IMR-90 (cell line): ENCODE measurements at regions not wholly inside any gene's neighbourhood (a gene's known extent, or its start where the extent isn't known, plus 50 kb on each side); places are given as distances from the start of the nearest gene placed in this dataset.

Experiments
- ATAC-seq: fragments of 200-7000 bp; cut with Tn5 transposase; 2 replicates; pipeline ENCODE4 v1.9.1; 2020; ENCODE audit warnings: low read depth, mild to moderate bottlenecking, moderate library complexity
- BruUV-seq: library from RNA; stranded (reverse); fragments of 400-500 nt; replicated peaks from 2 replicates; lab custom pipeline; 2021; lab: Mats Ljungman, UMichigan
- CTCF ChIA-PET: fragments of 300-600 bp; formaldehyde crosslinking; extraction: SDS; loops from one replicate; lab custom pipeline; 2021; ENCODE audit warnings: antibody characterized with exemption; lab: Yijun Ruan, JAX
- POLR2A ChIA-PET: fragments of 300-600 bp; sonication (Branson Sonifier 250); formaldehyde crosslinking; loops from one replicate; lab custom pipeline; 2022; ENCODE audit warnings: antibody characterized with exemption; ENCODE audit not compliant: unreplicated experiment; lab: Charles Lee
- DNase-seq: peaks from one replicate; pipeline ENCODE4 v3.0.0; 2013
- H2AFZ ChIP-seq: replicated peaks from 2 replicates; pipeline ENCODE3; 2013; ENCODE audit warnings: low read length, mild to moderate bottlenecking; ENCODE audit not compliant: poor library complexity
- H2AK5ac ChIP-seq: 2 replicates; pipeline ENCODE4 v1.6.1; 2013; ENCODE audit warnings: low read depth, low read length, inconsistent platforms
- H2AK9ac ChIP-seq: replicated peaks from 2 replicates; pipeline ENCODE3; 2013; ENCODE audit warnings: mild to moderate bottlenecking, low read depth, low read length, moderate library complexity; ENCODE audit not compliant: poor library complexity
- H2BK120ac ChIP-seq: 2 replicates; pipeline ENCODE4 v1.6.1; 2013; ENCODE audit warnings: low read depth, low read length, inconsistent platforms
- H2BK15ac ChIP-seq: 3 replicates; pipeline ENCODE4 v1.6.1; 2013; ENCODE audit warnings: low read depth, low read length, inconsistent platforms
- H2BK20ac ChIP-seq: 2 replicates; pipeline ENCODE4 v1.6.1; 2013; ENCODE audit warnings: low read depth, mild to moderate bottlenecking, inconsistent platforms, low read length, moderate library complexity
- H2BK5ac ChIP-seq: 2 replicates; pipeline ENCODE4 v1.6.1; 2013; ENCODE audit warnings: mild to moderate bottlenecking, low read depth, low read length, inconsistent platforms; ENCODE audit not compliant: poor library complexity, severe bottlenecking
- H3K14ac ChIP-seq: replicated peaks from 2 replicates; pipeline ENCODE4 v1.6.1; 2013; ENCODE audit warnings: low read depth, low read length, inconsistent platforms
- H3K18ac ChIP-seq: 2 replicates; pipeline ENCODE4 v1.6.1; 2013; ENCODE audit warnings: low read depth, low read length, control low read depth
- H3K23ac ChIP-seq: 2 replicates; pipeline ENCODE4 v1.6.1; 2013; ENCODE audit warnings: low read depth, low read length, inconsistent platforms
- H3K27ac ChIP-seq: 2 replicates; pipeline ENCODE4 v1.5.1; 2013; ENCODE audit warnings: mild to moderate bottlenecking, control low read depth, low read length; ENCODE audit not compliant: insufficient read depth
- H3K27me3 ChIP-seq: 2 replicates; pipeline ENCODE4 v1.6.1; 2013; ENCODE audit warnings: low read length; ENCODE audit not compliant: control insufficient read depth, insufficient read depth
- H3K36me3 ChIP-seq: 2 replicates; pipeline ENCODE4 v1.6.1; 2013; ENCODE audit warnings: low read length, mixed read lengths; ENCODE audit not compliant: control insufficient read depth, insufficient read depth
- H3K4ac ChIP-seq: 2 replicates; pipeline ENCODE4 v1.6.1; 2013; ENCODE audit warnings: low read depth, low read length, inconsistent platforms
- H3K4me1 ChIP-seq: 2 replicates; pipeline ENCODE4 v1.6.1; 2013; ENCODE audit warnings: low read length, mixed read lengths; ENCODE audit not compliant: control insufficient read depth, insufficient read depth
- H3K4me2 ChIP-seq: 2 replicates; pipeline ENCODE4 v1.6.1; 2013; ENCODE audit warnings: low read depth, mild to moderate bottlenecking, control low read depth, low read length, moderate library complexity
- H3K4me3 ChIP-seq: 2 replicates; pipeline ENCODE4 v1.5.1; 2013; ENCODE audit warnings: low read depth, mild to moderate bottlenecking, control low read depth, low read length, moderate library complexity; ENCODE audit not compliant: insufficient read depth
- H3K56ac ChIP-seq: 2 replicates; pipeline ENCODE4 v1.6.1; 2013; ENCODE audit warnings: low read length, inconsistent platforms; ENCODE audit not compliant: insufficient read depth; ENCODE audit errors: extremely low read depth
- H3K79me1 ChIP-seq, 2 experiments: 2 replicates each; pipeline ENCODE4 v1.6.1; 2013; ENCODE audit warnings: low read length in 2 of 2, inconsistent platforms in 1 of 2, low read depth in 1 of 2
- H3K9ac ChIP-seq: 2 replicates; pipeline ENCODE4 v1.6.1; 2013; ENCODE audit warnings: low read depth, low read length, control low read depth
- H3K9me1 ChIP-seq: 2 replicates; pipeline ENCODE4 v1.6.1; 2013; ENCODE audit warnings: low read length, inconsistent platforms; ENCODE audit not compliant: insufficient read depth
- H3K9me3 ChIP-seq: 2 replicates; pipeline ENCODE4 v1.6.1; 2013; ENCODE audit warnings: low read length; ENCODE audit not compliant: control insufficient read depth, insufficient read depth
- H4K20me1 ChIP-seq: 2 replicates; pipeline ENCODE4 v1.6.1; 2013; ENCODE audit warnings: low read length, inconsistent platforms; ENCODE audit not compliant: insufficient read depth
- H4K5ac ChIP-seq: 2 replicates; pipeline ENCODE4 v1.6.1; 2013; ENCODE audit warnings: mild to moderate bottlenecking, low read depth, low read length, control low read depth
- H4K8ac ChIP-seq, 2 experiments: 2 replicates each; pipeline ENCODE4 v1.6.1; 2013; ENCODE audit warnings: low read depth in 2 of 2, low read length in 2 of 2, control low read depth in 1 of 2, inconsistent platforms in 1 of 2
- H4K91ac ChIP-seq: 2 replicates; pipeline ENCODE4 v1.6.1; 2013; ENCODE audit warnings: low read depth, low read length, inconsistent platforms; ENCODE audit not compliant: insufficient read depth
- FOS ChIP-seq: fragments of 150-350 bp; IDR thresholded peaks from 2 replicates; pipeline ENCODE4 v1.6.1; 2016; ENCODE audit warnings: low read depth, low read length
- MXI1 ChIP-seq: IDR thresholded peaks from 2 replicates; pipeline ENCODE4 v1.6.1; 2012; ENCODE audit warnings: low read depth, mild to moderate bottlenecking, low read length, moderate library complexity, borderline replicate concordance
- NFE2L2 ChIP-seq: fragments of 150-350 bp; IDR thresholded peaks from 2 replicates; pipeline ENCODE4 v1.6.1; 2016; ENCODE audit warnings: low read depth, mild to moderate bottlenecking, low read length
- SMC3 ChIP-seq: fragments of 150-350 bp; IDR thresholded peaks from 2 replicates; pipeline ENCODE4 v1.6.1; 2016; ENCODE audit warnings: low read depth, mild to moderate bottlenecking, antibody characterized with exemption, low read length, moderate library complexity
- WGBS, 2 experiments: methylation state at CpG; one replicate each; pipeline versions ENCODE4 v1.1.5 to v1.1.7; 2013; ENCODE audit warnings: missing lambda C conversion rate in 2 of 2; ENCODE audit not compliant: insufficient read length in 1 of 2; ENCODE audit errors: extremely low coverage in 2 of 2; 5-methylcytosine and 5-hydroxymethylcytosine counted together
- dilution Hi-C: fragments of 300-500 bp; cut with HindIII; formaldehyde crosslinking; loops from one replicate; pipeline ENCODE4 v1.14.3; 2018; ENCODE audit warnings: low sequenced_read_pairs; ENCODE audit not compliant: unreplicated experiment
- in situ Hi-C: fragments of 300-500 bp; cut with MboI; formaldehyde crosslinking; loops from 3 replicates; pipeline ENCODE4 v1.14.3; 2019; ENCODE audit warnings: low sequenced_read_pairs, inconsistent platforms, mixed read lengths
- intact Hi-C: fragments of 100-400 bp; cut with micrococcal nuclease; formaldehyde crosslinking; loops from 2 replicates; pipeline ENCODE4 v1.10.0; 2022
- TF ChIP-seq, protein P1 (sequence below): conservative IDR thresholded peaks from 2 replicates; pipeline ENCODE4 v1.5.1; 2012; ENCODE audit warnings: mild to moderate bottlenecking, low read depth, low read length, improper control_type of control experiment
- TF ChIP-seq, protein P2 (sequence below): fragments of 150-350 bp; IDR thresholded peaks from 2 replicates; pipeline ENCODE4 v1.6.1; 2017; ENCODE audit warnings: mild to moderate bottlenecking, antibody characterized with exemption, low read length, low read depth

DNA sequence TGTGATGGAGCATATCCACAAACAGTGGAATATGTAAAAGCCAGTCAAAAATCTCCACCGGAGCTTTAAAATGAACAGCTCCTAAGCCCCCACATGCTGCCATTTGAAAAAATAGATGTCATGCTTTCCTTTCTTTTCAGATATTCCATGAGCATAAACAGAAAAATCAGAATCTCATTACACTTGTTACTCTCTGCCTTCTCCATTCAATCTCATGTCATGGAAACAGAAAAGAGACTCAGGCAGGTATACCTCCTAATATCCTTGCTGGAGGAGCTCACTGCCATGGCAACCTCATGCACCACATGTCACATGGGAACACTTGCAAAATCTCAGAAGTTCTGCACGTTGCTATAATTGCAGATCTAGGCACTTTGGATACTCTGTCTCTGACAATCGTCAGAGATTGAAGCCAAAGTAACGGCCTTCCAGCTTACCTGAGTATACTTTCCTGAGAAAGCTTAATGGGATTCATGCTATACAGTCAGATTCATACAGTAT, 317.0 kb upstream of the ADAMTS9 start:
- Histone ChIP-seq H2BK120ac (no peak overlapping the region; the same call in 1 of the 2 replicates), H3K4ac (no peak overlapping the region; the same call in 1 of the 2 replicates), H3K4me2 (no peak overlapping the region), H3K18ac (no peak overlapping the region), H2BK5ac (no peak overlapping the region), H3K4me3 (no peak overlapping the region), H3K9ac (no peak overlapping the region), H3K14ac (no peak overlapping the region), H3K27ac (no peak overlapping the region), H3K9me1 (no peaks in the 10 kb centered on the region), H2BK15ac (no peak overlapping the region), H3K4me1 (peaks cover 4% of the 10 kb centered on the region; the same call in 1 of the 2 replicates), H2BK20ac (peak overlapping the region; percentile 81; the same call in 1 of the 2 replicates), H2AFZ (no peak overlapping the region), H3K27me3 (no peaks in the 10 kb centered on the region), H3K79me1 (no peaks in the 10 kb centered on the region), H3K56ac (no peak overlapping the region), H2AK5ac (no peak overlapping the region), H4K8ac (no peak overlapping the region), H3K36me3 (no peaks in the 10 kb centered on the region), H2AK9ac (no peak overlapping the region), H3K9me3 (no peaks in the 10 kb centered on the region), H4K5ac (no peak overlapping the region), H4K20me1 (no peaks in the 10 kb centered on the region), H3K23ac (no peak overlapping the region), H4K91ac (peak overlapping the region; percentile 16; the same call in 1 of the 2 replicates)
- intact Hi-C loops: loop anchor here (10.0 kb wide), 1 partner anchor 310 kb away; no protein-coding TSS in a partner anchor
- WGBS, 2 experiments: 81% methylated on average over 3 of the region's 4 CpGs; no CpG with 5 or more reads in 1 of the 2 experiments
- ChIA-PET CTCF (no interaction called here), POLR2A (no interaction called here)
- DNase-seq (no peak), ATAC-seq (no peak)
- TF ChIP-seq, protein P1, sequence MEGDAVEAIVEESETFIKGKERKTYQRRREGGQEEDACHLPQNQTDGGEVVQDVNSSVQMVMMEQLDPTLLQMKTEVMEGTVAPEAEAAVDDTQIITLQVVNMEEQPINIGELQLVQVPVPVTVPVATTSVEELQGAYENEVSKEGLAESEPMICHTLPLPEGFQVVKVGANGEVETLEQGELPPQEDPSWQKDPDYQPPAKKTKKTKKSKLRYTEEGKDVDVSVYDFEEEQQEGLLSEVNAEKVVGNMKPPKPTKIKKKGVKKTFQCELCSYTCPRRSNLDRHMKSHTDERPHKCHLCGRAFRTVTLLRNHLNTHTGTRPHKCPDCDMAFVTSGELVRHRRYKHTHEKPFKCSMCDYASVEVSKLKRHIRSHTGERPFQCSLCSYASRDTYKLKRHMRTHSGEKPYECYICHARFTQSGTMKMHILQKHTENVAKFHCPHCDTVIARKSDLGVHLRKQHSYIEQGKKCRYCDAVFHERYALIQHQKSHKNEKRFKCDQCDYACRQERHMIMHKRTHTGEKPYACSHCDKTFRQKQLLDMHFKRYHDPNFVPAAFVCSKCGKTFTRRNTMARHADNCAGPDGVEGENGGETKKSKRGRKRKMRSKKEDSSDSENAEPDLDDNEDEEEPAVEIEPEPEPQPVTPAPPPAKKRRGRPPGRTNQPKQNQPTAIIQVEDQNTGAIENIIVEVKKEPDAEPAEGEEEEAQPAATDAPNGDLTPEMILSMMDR: no peak
- TF ChIP-seq FOS (no peak), SMC3 (no peak), MXI1 (no peak), NFE2L2 (no peak)
- TF ChIP-seq, protein P2, sequence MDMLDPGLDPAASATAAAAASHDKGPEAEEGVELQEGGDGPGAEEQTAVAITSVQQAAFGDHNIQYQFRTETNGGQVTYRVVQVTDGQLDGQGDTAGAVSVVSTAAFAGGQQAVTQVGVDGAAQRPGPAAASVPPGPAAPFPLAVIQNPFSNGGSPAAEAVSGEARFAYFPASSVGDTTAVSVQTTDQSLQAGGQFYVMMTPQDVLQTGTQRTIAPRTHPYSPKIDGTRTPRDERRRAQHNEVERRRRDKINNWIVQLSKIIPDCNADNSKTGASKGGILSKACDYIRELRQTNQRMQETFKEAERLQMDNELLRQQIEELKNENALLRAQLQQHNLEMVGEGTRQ: no peak
- in situ Hi-C loops: no loop called here
- BruUV-seq: no TSS peak
- dilution Hi-C loops: no loop called here
